ENCODE measurements at regions not wholly inside any gene's neighbourhood (a gene's known extent, or its start where the extent isn't known, plus 50 kb on each side); places are given as distances from the start of the nearest gene placed in this dataset.

GRCh38 chr6:92634561-92634960, 784.8 kb downstream of the EPHA7 start:
- TF ChIP-seq, protein P1, sequence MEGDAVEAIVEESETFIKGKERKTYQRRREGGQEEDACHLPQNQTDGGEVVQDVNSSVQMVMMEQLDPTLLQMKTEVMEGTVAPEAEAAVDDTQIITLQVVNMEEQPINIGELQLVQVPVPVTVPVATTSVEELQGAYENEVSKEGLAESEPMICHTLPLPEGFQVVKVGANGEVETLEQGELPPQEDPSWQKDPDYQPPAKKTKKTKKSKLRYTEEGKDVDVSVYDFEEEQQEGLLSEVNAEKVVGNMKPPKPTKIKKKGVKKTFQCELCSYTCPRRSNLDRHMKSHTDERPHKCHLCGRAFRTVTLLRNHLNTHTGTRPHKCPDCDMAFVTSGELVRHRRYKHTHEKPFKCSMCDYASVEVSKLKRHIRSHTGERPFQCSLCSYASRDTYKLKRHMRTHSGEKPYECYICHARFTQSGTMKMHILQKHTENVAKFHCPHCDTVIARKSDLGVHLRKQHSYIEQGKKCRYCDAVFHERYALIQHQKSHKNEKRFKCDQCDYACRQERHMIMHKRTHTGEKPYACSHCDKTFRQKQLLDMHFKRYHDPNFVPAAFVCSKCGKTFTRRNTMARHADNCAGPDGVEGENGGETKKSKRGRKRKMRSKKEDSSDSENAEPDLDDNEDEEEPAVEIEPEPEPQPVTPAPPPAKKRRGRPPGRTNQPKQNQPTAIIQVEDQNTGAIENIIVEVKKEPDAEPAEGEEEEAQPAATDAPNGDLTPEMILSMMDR (IDR thresholded peaks at IDR 0.05; ENCODE audit: low read depth, low read length, missing input control): no peak
- no peak for TF ChIP-seq SP1 (IDR thresholded peaks at IDR 0.05)
- no peak for TF ChIP-seq RAD21 (IDR thresholded peaks at IDR 0.05)
- no peak for TF ChIP-seq EGR1 (IDR thresholded peaks at IDR 0.05; ENCODE audit: low read depth in 2 of 2)
- TF ChIP-seq, protein P2, sequence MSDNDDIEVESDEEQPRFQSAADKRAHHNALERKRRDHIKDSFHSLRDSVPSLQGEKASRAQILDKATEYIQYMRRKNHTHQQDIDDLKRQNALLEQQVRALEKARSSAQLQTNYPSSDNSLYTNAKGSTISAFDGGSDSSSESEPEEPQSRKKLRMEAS (IDR thresholded peaks at IDR 0.05): no peak
- TF ChIP-seq YY1 (IDR thresholded peaks at IDR 0.05): no peak
- TF ChIP-seq REST (IDR thresholded peaks at IDR 0.05): no peak
- no peak for TF ChIP-seq RXRA (IDR thresholded peaks at IDR 0.05)
- no peak for TF ChIP-seq TAF1 (conservative IDR thresholded peaks at IDR 0.05)
- no peak for TF ChIP-seq GABPA (IDR thresholded peaks at IDR 0.05 in 1 of 2, conservative IDR thresholded peaks at IDR 0.05 in 1 of 2)

All from liver (tissue), 3 donors.